OCI-LY3 (cell line): ENCODE measurements at regions not wholly inside any gene's neighbourhood (a gene's known extent, or its start where the extent isn't known, plus 50 kb on each side); places are given as distances from the start of the nearest gene placed in this dataset.

Source experiments
- H2AFZ ChIP-seq: fragments of 200-600, 300-600 bp; shearing (Covaris generic); 2 replicates; pipeline ENCODE4 v1.6.0; 2014; ENCODE audit warnings: antibody characterized with exemption, low read depth, low read length
- H3K27ac ChIP-seq: fragments of 200-600, 300-600 bp; sonication (generic); 2 replicates; pipeline ENCODE4 v1.5.1; 2014; ENCODE audit warnings: mild to moderate bottlenecking, low read length, moderate library complexity, mixed read lengths
- H3K27me3 ChIP-seq: fragments of 200-600, 300-600 bp; sonication (generic); 2 replicates; pipeline ENCODE4 v1.6.1; 2014; ENCODE audit warnings: low read depth, low read length, mixed read lengths
- H3K36me3 ChIP-seq: fragments of 200-600, 300-600 bp; sonication (generic); replicated peaks from 2 replicates; pipeline ENCODE3; 2014; ENCODE audit warnings: low read depth, low read length, mixed read lengths
- H3K4me1 ChIP-seq: fragments of 300-600, 200-600 bp; sonication (generic); 2 replicates; pipeline ENCODE4 v1.6.1; 2014; ENCODE audit warnings: low read length, mixed read lengths
- H3K4me2 ChIP-seq: fragments of 200-600, 300-600 bp; sonication (generic); 2 replicates; pipeline ENCODE4 v1.6.1; 2014; ENCODE audit warnings: low read length, mixed read lengths
- H3K4me3 ChIP-seq: fragments of 300-600, 200-600 bp; sonication (generic); 2 replicates; pipeline ENCODE4 v1.5.1; 2014; ENCODE audit warnings: antibody characterized with exemption, mild to moderate bottlenecking, low read length, moderate library complexity
- H3K79me2 ChIP-seq: fragments of 300-600, 200-600 bp; shearing (Covaris generic); 2 replicates; pipeline ENCODE4 v1.6.1; 2014; ENCODE audit warnings: mild to moderate bottlenecking, low read length, mixed read lengths
- H3K9ac ChIP-seq: fragments of 300-600, 200-600 bp; shearing (Covaris generic); 2 replicates; pipeline ENCODE4 v1.6.0; 2014; ENCODE audit warnings: mild to moderate bottlenecking, low read length, moderate library complexity
- H3K9me3 ChIP-seq: fragments of 200-600, 300-600 bp; shearing (Covaris generic); 2 replicates; pipeline ENCODE4 v1.6.1; 2014; ENCODE audit warnings: low read length, mixed read lengths; ENCODE audit not compliant: insufficient read depth
- H4K20me1 ChIP-seq: fragments of 200-600, 300-600 bp; sonication (generic); 2 replicates; pipeline ENCODE4 v1.6.1; 2016; ENCODE audit warnings: low read length, mixed read lengths; ENCODE audit not compliant: insufficient read depth
- CTCF ChIP-seq: fragments of 200-600, 300-600 bp; sonication (generic); IDR thresholded peaks from 2 replicates; pipeline ENCODE4 v1.5.1; 2014; ENCODE audit warnings: antibody characterized with exemption, low read length, low read depth
- EZH2phosphoT487 ChIP-seq: fragments of 200-600 bp; shearing (Covaris generic); IDR thresholded peaks from 2 replicates; pipeline ENCODE4 v1.6.1; 2018; ENCODE audit warnings: antibody characterized with exemption, mixed run types, low read depth

- H3K4me2 ChIP-seq, result peak overlapping the region; percentile 42
- no peaks in the 10 kb centered on the region for H3K36me3 ChIP-seq
- TF ChIP-seq EZH2phosphoT487, result no peak
- H3K4me1 ChIP-seq, result peaks cover 17% of the 10 kb centered on the region
- no peaks in the 10 kb centered on the region for H4K20me1 ChIP-seq
- H3K27ac ChIP-seq, result peak overlapping the region; percentile 16
- H3K9me3 ChIP-seq, result no peaks in the 10 kb centered on the region
- H2AFZ ChIP-seq, result 0 out of 2 replicates have a peak overlapping the region, but pooled peaks have one; percentile 4
- H3K27me3 ChIP-seq, result no peaks in the 10 kb centered on the region
- peak overlapping the region; percentile 0; the same call in 1 of the 2 replicates for H3K9ac ChIP-seq
- H3K4me3 ChIP-seq, result peak overlapping the region; percentile 1; the same call in 1 of the 2 replicates
- no peaks in the 10 kb centered on the region for H3K79me2 ChIP-seq
These were observed 554.8 kb downstream of the PIK3C3 start for GRCh38 chr18:42509750-42510415.

- Histone ChIP-seq H3K4me1 (peaks cover 17% of the 10 kb centered on the region), H3K9me3 (no peaks in the 10 kb centered on the region), H3K27ac (0 out of 2 replicates have a peak overlapping the region, but pooled peaks have one; percentile 5), H3K79me2 (no peaks in the 10 kb centered on the region), H3K27me3 (no peaks in the 10 kb centered on the region), H3K4me3 (peak overlapping the region; percentile 1; the same call in 1 of the 2 replicates), H3K4me2 (peak overlapping the region; percentile 42), H3K36me3 (no peaks in the 10 kb centered on the region), H4K20me1 (no peaks in the 10 kb centered on the region), H3K9ac (no peak overlapping the region), H2AFZ (no peak overlapping the region)
- no peak for TF ChIP-seq CTCF
- no peak for TF ChIP-seq EZH2phosphoT487
These were observed 555.5 kb downstream of the PIK3C3 start for GRCh38 chr18:42510540-42510939.

- Histone ChIP-seq H3K79me2 (no peaks in the 10 kb centered on the region), H3K9ac (no peak overlapping the region), H3K4me3 (no peak overlapping the region), H3K4me1 (peaks cover 17% of the 10 kb centered on the region), H4K20me1 (no peaks in the 10 kb centered on the region), H2AFZ (no peak overlapping the region), H3K36me3 (no peaks in the 10 kb centered on the region), H3K4me2 (no peak overlapping the region), H3K27ac (no peak overlapping the region), H3K9me3 (no peaks in the 10 kb centered on the region), H3K27me3 (no peaks in the 10 kb centered on the region)
- TF ChIP-seq EZH2phosphoT487 (no peak), CTCF (no peak)
These were observed 558.4 kb downstream of the PIK3C3 start for GRCh38 chr18:42513441-42513840.

GRCh38 chr18:42514512-42514911, 559.5 kb downstream of the PIK3C3 start:
- no peak for TF ChIP-seq EZH2phosphoT487
- no peak for TF ChIP-seq CTCF
- H3K4me2 ChIP-seq, result no peak overlapping the region
- no peak overlapping the region for H3K4me3 ChIP-seq
- no peak overlapping the region for H2AFZ ChIP-seq
- peaks cover 14% of the 10 kb centered on the region for H3K4me1 ChIP-seq
- H3K36me3 ChIP-seq, result no peaks in the 10 kb centered on the region
- H3K27ac ChIP-seq, result no peak overlapping the region
- no peaks in the 10 kb centered on the region for H4K20me1 ChIP-seq
- H3K9ac ChIP-seq, result no peak overlapping the region
- no peaks in the 10 kb centered on the region for H3K79me2 ChIP-seq
- no peaks in the 10 kb centered on the region for H3K27me3 ChIP-seq
- H3K9me3 ChIP-seq, result no peaks in the 10 kb centered on the region
